ENCODE measurements at regions not wholly inside any gene's neighbourhood (a gene's known extent, or its start where the extent isn't known, plus 50 kb on each side); places are given as distances from the start of the nearest gene placed in this dataset.

DNA sequence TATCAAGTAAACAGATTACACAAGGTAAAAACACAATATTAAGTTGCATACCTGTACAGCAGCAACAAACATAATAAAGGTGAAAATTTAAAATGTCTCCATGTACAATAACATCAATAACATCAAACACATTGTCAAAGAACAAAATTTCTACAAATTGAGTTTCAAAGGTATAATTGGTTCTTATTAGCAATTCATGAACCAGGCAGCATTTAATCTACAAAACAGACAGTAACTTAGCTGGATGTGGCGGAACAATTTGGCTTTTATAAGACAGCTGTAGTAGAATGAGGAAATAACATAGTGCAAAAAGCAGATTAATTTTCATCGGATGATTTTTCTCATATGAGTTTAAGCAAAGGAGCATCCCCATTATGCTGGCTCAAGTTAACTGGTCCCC, 1176.8 kb downstream of the EFNA5 start:
- TF ChIP-seq, protein P1, sequence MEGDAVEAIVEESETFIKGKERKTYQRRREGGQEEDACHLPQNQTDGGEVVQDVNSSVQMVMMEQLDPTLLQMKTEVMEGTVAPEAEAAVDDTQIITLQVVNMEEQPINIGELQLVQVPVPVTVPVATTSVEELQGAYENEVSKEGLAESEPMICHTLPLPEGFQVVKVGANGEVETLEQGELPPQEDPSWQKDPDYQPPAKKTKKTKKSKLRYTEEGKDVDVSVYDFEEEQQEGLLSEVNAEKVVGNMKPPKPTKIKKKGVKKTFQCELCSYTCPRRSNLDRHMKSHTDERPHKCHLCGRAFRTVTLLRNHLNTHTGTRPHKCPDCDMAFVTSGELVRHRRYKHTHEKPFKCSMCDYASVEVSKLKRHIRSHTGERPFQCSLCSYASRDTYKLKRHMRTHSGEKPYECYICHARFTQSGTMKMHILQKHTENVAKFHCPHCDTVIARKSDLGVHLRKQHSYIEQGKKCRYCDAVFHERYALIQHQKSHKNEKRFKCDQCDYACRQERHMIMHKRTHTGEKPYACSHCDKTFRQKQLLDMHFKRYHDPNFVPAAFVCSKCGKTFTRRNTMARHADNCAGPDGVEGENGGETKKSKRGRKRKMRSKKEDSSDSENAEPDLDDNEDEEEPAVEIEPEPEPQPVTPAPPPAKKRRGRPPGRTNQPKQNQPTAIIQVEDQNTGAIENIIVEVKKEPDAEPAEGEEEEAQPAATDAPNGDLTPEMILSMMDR (IDR thresholded peaks at IDR 0.05), result no peak
- no peak for TF ChIP-seq EZH2 (IDR thresholded peaks at IDR 0.05; ENCODE audit: borderline replicate concordance, insufficient read depth, low read depth, low read length, poor library complexity, severe bottlenecking)
